Cardiac fibroblast (primary cell): ENCODE measurements at regions not wholly inside any gene's neighbourhood (a gene's known extent, or its start where the extent isn't known, plus 50 kb on each side); places are given as distances from the start of the nearest gene placed in this dataset.

ENCODE experiments used
- DNase-seq, 2 donors: peaks; one replicate each; pipeline versions ENCODE4 v3.0.0 to v3.0.0-alpha.2; 2010; ENCODE audit warnings: low read depth in 2 of 2
- H3K4me3 ChIP-seq, 2 donors: replicated peaks in 1 of 2; 1 replicate in 1 of 2; 2 replicates in 1 of 2; pipeline ENCODE4 v1.5.1; 2011; ENCODE audit warnings: low read depth in 2 of 2, low read length in 2 of 2, mild to moderate bottlenecking in 2 of 2, moderate library complexity in 1 of 2
- CTCF ChIP-seq: IDR thresholded peaks from one replicate; pipeline ENCODE4 v1.5.1; 2011; ENCODE audit warnings: low read depth, mild to moderate bottlenecking, low read length, inconsistent platforms

GRCh38 chr6:159427335-159427734 lies 258.1 kb downstream of the FNDC1 start:
- no peak for TF ChIP-seq CTCF
- no peak overlapping the region for H3K4me3 ChIP-seq
- DNase-seq: no peak

DNA sequence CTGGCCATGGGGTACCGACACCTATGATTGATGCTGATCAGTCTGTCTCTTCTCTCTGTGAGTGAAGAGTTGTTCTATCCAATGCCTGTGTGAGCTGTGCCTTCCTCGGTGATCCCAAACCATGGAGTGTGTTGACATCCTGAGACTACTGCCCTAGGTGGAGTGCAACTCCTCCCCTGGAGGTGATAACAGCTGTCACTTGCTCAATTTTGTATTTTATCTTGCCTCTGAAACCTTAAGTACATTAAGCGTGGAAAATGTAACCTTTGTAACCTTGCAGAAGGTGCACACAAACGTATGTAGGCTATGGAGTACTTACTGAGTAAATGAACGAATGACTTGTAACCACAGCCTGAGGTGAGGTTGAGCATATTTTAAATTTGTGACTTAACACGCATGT lies 256.2 kb downstream of the FNDC1 start:
- no peak overlapping the region for H3K4me3 ChIP-seq
- no peak for DNase-seq
- TF ChIP-seq CTCF: no peak

DNA sequence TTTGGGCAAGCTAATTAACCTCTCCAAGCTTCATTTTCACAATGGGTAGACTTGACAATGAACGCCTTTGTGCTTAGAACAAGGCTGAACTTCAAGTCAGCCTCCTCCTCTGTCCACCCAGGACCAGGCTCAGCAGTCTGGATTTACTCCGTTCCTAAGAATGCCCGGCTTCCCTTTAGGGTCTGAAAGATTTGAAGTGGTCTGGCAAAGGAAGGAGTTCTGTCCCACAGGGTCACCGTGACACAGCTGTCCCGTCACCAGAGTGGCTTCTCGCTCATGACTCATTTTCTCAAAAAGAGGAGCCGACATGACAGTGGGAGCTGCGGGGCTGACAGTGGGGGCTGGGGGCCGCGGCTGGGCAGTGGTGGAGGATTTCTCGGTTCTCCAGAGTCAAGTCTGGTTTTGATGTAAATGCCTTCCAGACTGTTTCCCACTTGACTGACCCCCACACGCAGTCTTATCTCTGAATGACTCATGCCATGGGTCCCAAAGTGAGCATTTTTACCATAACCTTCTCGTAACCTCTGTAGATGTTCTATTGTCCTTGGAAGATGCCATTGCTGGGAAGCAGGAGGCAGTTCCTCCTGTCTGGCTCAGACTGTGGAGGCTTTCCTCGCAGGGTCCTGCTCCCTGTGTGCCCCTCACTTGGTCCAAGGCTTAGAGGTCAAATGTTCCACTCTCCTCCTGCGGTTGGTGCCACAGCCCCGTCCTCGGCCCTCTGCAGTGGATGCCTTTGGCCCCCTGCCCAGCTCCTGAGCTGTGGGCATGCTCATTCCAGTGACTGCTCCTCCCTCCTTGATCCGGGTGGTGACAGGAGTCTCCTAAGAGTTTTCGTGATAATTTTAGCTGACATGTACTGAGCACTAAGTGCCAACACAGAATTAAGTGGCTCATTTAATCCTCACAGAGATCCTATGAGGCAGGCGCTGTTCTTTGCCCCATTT lies 253.1 kb downstream of the FNDC1 start:
- H3K4me3 ChIP-seq: no peak overlapping the region
- DNase-seq: peak in 1 of 2 donors; percentile 83
- TF ChIP-seq CTCF: no peak

GRCh38 chr6:159421586-159421985 lies 252.4 kb downstream of the FNDC1 start:
- TF ChIP-seq CTCF: no peak
- H3K4me3 ChIP-seq: no peak overlapping the region
- DNase-seq: no peak

DNA sequence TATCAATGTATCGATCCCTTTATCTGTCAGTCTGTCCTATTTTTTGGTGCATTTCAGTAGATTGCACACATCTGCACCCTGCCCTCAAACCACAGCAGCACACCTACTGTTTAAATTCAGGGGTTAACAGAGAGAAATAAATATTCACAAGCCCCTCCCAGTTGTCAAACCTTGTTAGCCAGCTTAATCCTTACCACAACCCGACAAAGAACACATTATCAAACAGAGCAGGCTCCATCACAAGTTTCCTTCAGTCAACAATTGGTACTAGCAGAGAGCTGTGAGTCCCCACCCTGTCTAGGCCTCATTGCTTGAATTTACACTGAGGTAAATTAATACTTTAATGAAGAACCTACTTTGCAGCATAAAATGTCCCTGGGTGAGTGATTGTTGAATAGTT lies 249.8 kb downstream of the FNDC1 start:
- TF ChIP-seq CTCF: no peak
- H3K4me3 ChIP-seq: no peak overlapping the region
- DNase-seq: no peak

- H3K4me3 ChIP-seq: no peak overlapping the region
- no peak for DNase-seq
- TF ChIP-seq CTCF: no peak
Observed at GRCh38 chr6:159416891-159417560, 247.8 kb downstream of the FNDC1 start.
